ENCODE measurements at regions not wholly inside any gene's neighbourhood (a gene's known extent, or its start where the extent isn't known, plus 50 kb on each side); places are given as distances from the start of the nearest gene placed in this dataset.

- TF ChIP-seq CTCF (IDR thresholded peaks at IDR 0.05; ENCODE audit: poor library complexity, severe bottlenecking) = no peak
- Histone ChIP-seq H3K27ac (ENCODE audit: poor library complexity, severe bottlenecking) (no peak overlapping the region), H3K27me3 (ENCODE audit: insufficient read depth, poor library complexity, severe bottlenecking) (no peaks in the 10 kb centered on the region), H3K4me1 (ENCODE audit: insufficient read depth, poor library complexity, severe bottlenecking) (peaks cover 21% of the 10 kb centered on the region), H3K4me3 (ENCODE audit: severe bottlenecking) (no peak overlapping the region), H3K9me3 (ENCODE audit: severe bottlenecking) (no peaks in the 10 kb centered on the region), H3K36me3 (ENCODE audit: low read depth) (no peaks in the 10 kb centered on the region)
- no peak for DNase-seq (ENCODE audit: low spot score)
- no peak for ATAC-seq (ENCODE audit: low read depth)
These were observed 405.1 kb upstream of the MCTP2 start for GRCh38 chr15:93826293-93826692.

DNA sequence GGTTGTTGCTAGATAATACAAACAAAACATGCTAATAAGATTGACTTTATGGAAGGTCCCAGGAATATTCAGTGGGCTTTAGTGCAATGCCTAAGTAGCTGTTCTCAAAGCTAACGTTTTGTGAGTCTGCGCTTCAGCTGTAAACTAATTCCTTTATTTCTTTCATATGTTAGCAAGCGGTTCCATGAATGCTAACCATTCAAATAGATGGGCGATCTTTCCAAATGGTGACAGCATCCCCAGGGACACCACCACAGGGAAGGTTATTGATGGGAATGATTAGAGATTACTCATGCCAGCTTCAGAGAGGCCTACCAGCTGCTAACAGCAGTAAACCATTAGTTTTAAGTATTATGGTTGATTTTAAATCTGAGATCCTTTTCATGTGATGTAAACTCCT is 405.7 kb upstream of the MCTP2 start:
- no peaks in the 10 kb centered on the region for H3K9me3 ChIP-seq (ENCODE audit: severe bottlenecking)
- H3K36me3 ChIP-seq (ENCODE audit: low read depth) = no peaks in the 10 kb centered on the region
- ATAC-seq (ENCODE audit: low read depth) (no peak), DNase-seq (ENCODE audit: low spot score) (no peak)
- no peak for TF ChIP-seq CTCF (IDR thresholded peaks at IDR 0.05; ENCODE audit: poor library complexity, severe bottlenecking)
- no peak overlapping the region for H3K4me3 ChIP-seq (ENCODE audit: severe bottlenecking)
- no peaks in the 10 kb centered on the region for H3K27me3 ChIP-seq (ENCODE audit: insufficient read depth, poor library complexity, severe bottlenecking)
- no peak overlapping the region for H3K27ac ChIP-seq (ENCODE audit: poor library complexity, severe bottlenecking)
- H3K4me1 ChIP-seq (ENCODE audit: insufficient read depth, poor library complexity, severe bottlenecking) = peaks cover 15% of the 10 kb centered on the region

DNA sequence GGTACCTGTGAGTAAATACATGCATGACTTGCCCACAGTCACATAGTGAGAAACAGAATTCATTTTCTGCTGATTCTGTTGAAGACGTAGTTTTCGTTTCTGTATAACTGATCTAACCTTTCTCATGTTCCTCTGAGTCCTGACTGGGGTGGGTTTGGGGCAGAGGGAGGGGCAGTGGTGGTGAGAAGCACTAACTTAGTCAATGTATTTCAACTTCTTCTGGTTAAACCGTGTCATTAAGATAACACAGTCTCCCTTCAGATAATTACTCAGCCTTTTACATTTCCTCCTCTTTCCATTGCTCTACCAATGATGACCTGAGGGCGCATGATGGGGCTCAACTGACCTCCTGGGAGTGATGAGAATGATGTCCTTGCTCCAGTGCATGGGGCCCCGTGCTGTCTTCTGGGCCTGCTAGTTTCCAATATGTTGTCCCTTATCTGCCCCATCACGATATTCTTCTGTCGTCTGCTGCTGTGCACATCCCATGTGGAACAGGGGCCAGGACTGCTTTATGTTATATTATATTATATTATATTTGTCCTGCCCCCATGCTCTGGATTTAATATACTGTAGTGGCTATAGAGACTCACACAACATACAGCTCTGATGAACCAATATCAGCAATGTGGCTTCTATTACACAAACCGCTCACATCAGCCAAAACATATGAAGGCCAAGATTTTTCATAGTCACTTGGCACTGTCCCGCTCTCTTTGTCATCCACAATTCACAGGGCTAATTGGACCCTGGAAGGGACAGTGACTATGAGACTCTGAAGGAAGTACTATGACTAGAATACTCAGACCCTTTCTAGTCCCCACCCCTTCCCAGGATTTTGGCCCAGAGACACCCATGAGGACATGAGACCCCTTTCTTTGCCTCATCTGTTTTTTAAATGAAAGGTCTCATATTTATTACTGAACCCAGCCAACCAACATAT is 407.1 kb upstream of the MCTP2 start:
- Histone ChIP-seq H3K9me3 (ENCODE audit: severe bottlenecking) (no peaks in the 10 kb centered on the region), H3K4me1 (ENCODE audit: insufficient read depth, poor library complexity, severe bottlenecking) (peaks cover 3% of the 10 kb centered on the region), H3K27me3 (ENCODE audit: insufficient read depth, poor library complexity, severe bottlenecking) (no peaks in the 10 kb centered on the region), H3K4me3 (ENCODE audit: severe bottlenecking) (no peak overlapping the region), H3K36me3 (ENCODE audit: low read depth) (no peaks in the 10 kb centered on the region), H3K27ac (ENCODE audit: poor library complexity, severe bottlenecking) (no peak overlapping the region)
- ATAC-seq (ENCODE audit: low read depth) = no peak
- no peak for DNase-seq (ENCODE audit: low spot score)
- no peak for TF ChIP-seq CTCF (IDR thresholded peaks at IDR 0.05; ENCODE audit: poor library complexity, severe bottlenecking)

DNA sequence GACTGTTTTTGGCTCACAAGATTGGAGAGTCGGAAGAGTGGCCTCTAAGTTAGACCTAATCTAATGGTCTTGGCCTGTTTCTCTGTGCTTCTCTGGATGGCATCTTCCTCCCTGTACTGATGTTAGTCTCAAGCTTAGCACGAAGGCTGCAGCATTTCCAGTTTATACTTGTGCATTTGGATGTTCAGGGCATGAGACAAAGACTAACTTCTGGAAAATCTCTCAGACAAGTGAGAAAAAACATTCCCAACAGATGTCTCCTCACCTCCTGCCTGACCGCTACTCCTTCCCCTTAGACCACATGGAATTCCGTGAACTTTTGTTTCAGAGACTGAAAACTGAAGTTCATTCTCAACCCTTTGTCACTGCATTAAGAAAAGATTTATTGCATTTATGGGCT is 410.8 kb upstream of the MCTP2 start:
- Histone ChIP-seq H3K27me3 (ENCODE audit: insufficient read depth, poor library complexity, severe bottlenecking) (no peaks in the 10 kb centered on the region), H3K4me1 (ENCODE audit: insufficient read depth, poor library complexity, severe bottlenecking) (no peaks in the 10 kb centered on the region), H3K9me3 (ENCODE audit: severe bottlenecking) (no peaks in the 10 kb centered on the region), H3K36me3 (ENCODE audit: low read depth) (no peaks in the 10 kb centered on the region), H3K4me3 (ENCODE audit: severe bottlenecking) (no peak overlapping the region), H3K27ac (ENCODE audit: poor library complexity, severe bottlenecking) (no peak overlapping the region)
- ATAC-seq (ENCODE audit: low read depth) (no peak), DNase-seq (ENCODE audit: low spot score) (no peak)
- TF ChIP-seq CTCF (IDR thresholded peaks at IDR 0.05; ENCODE audit: poor library complexity, severe bottlenecking) = no peak

DNA sequence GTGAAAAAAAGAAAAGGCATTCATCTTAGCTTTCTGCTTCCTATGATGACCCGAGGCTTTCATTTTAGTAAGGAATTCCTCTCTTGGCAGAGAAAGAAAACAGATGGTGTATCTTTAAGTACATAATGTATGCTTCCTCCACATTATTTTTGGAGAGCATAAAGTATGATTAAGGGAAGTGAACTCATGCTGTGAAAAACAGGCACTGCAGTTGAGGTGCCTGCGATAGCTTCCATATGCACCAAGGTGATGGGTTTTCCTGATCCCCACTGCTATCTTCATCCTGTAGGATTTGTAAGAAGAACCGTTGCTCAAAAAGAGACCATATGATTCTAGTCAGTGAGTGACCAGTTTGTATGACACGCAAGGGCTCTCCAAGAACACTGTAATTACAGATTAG is 411.5 kb upstream of the MCTP2 start:
- no peaks in the 10 kb centered on the region for H3K9me3 ChIP-seq (ENCODE audit: severe bottlenecking)
- H3K36me3 ChIP-seq (ENCODE audit: low read depth) = no peaks in the 10 kb centered on the region

More for the DNA sequence above, 411.5 kb upstream of the MCTP2 start:
- ATAC-seq (ENCODE audit: low read depth) = no peak
- Histone ChIP-seq H3K4me1 (ENCODE audit: insufficient read depth, poor library complexity, severe bottlenecking) (no peaks in the 10 kb centered on the region), H3K27me3 (ENCODE audit: insufficient read depth, poor library complexity, severe bottlenecking) (no peaks in the 10 kb centered on the region), H3K27ac (ENCODE audit: poor library complexity, severe bottlenecking) (no peak overlapping the region), H3K4me3 (ENCODE audit: severe bottlenecking) (no peak overlapping the region)
- no peak for TF ChIP-seq CTCF (IDR thresholded peaks at IDR 0.05; ENCODE audit: poor library complexity, severe bottlenecking)
- no peak for DNase-seq (ENCODE audit: low spot score)

Measured in RWPE2 (cell line).